Endothelial cell of umbilical vein (primary cell): ENCODE measurements at regions not wholly inside any gene's neighbourhood (a gene's known extent, or its start where the extent isn't known, plus 50 kb on each side); places are given as distances from the start of the nearest gene placed in this dataset.

Experiments used
- BruUV-seq: library from RNA; stranded (reverse); fragments of 400-500 nt; replicated peaks from 2 replicates; lab custom pipeline; 2021; lab: Mats Ljungman, UMichigan
- CTCF ChIA-PET: fragments of 300-600, 350-600 bp; sonication (Branson Sonifier 250); formaldehyde crosslinking; loops from one replicate; lab custom pipeline; 2021; ENCODE audit warnings: antibody characterized with exemption, inconsistent platforms; lab: Charles Lee
- POLR2A ChIA-PET: fragments of 300-600, 350-600 bp; sonication (Branson Sonifier 250); formaldehyde crosslinking; loops from one replicate; lab custom pipeline; 2021; ENCODE audit warnings: antibody characterized with exemption, inconsistent platforms; lab: Charles Lee
- DNase-seq: peaks from one replicate; pipeline ENCODE4 v3.0.0-alpha.2; 2011; ENCODE audit warnings: low read depth, low spot score
- FAIRE-seq: peaks from 2 replicates; lab custom pipeline; 2011; peaks lifted over from hg19 to GRCh38; lab: Jason Lieb, UNC
- H2AFZ ChIP-seq: 2 replicates; pipeline ENCODE4 v1.6.0; 2012; ENCODE audit warnings: low read depth, low read length, control low read depth, inconsistent platforms
- H3K27ac ChIP-seq: 2 replicates; pipeline ENCODE4 v1.5.1; 2011; ENCODE audit warnings: low read depth, mild to moderate bottlenecking, control low read depth, low read length, moderate library complexity; ENCODE audit not compliant: insufficient read depth
- H3K27me3 ChIP-seq, 2 experiments: 2 replicates each; pipeline versions ENCODE4 v1.6.0 to v1.6.1; 2011; ENCODE audit warnings: low read length in 2 of 2, mixed read lengths in 1 of 2; ENCODE audit not compliant: control insufficient read depth in 2 of 2, insufficient read depth in 2 of 2
- H3K36me3 ChIP-seq, 2 experiments: 2 replicates in 1 of 2; 3 replicates in 1 of 2; pipeline ENCODE4 v1.5.1; 2011; ENCODE audit warnings: low read length in 2 of 2, mild to moderate bottlenecking in 1 of 2, moderate library complexity in 1 of 2; ENCODE audit not compliant: control insufficient read depth in 2 of 2, insufficient read depth in 2 of 2; ENCODE audit errors: extremely low read depth in 1 of 2
- H3K4me1 ChIP-seq: 3 replicates; pipeline ENCODE4 v1.5.1; 2011; ENCODE audit warnings: mild to moderate bottlenecking, low read length; ENCODE audit not compliant: control insufficient read depth, insufficient read depth; ENCODE audit errors: extremely low read depth
- H3K4me2 ChIP-seq: 2 replicates; pipeline ENCODE4 v1.6.1; 2011; ENCODE audit warnings: low read length, control low read depth, mixed read lengths; ENCODE audit not compliant: insufficient read depth
- H3K4me3 ChIP-seq, 3 experiments: fragments of 200-600 bp in 1 of 3; sonication (generic), shearing (Covaris generic) in 1 of 3; replicated peaks in 1 of 3; 2 replicates each; pipeline ENCODE4 v1.5.1; 2011 to 2016; ENCODE audit warnings: control low read depth in 3 of 3, low read length in 3 of 3, mild to moderate bottlenecking in 2 of 3, inconsistent platforms in 1 of 3, low read depth in 1 of 3, moderate library complexity in 1 of 3; ENCODE audit not compliant: insufficient read depth in 1 of 3
- H3K79me2 ChIP-seq: 2 replicates; pipeline ENCODE4 v1.6.0; 2012; ENCODE audit warnings: low read length, inconsistent platforms; ENCODE audit not compliant: control insufficient read depth, insufficient read depth
- H3K9ac ChIP-seq: replicated peaks from 2 replicates; pipeline ENCODE3; 2011; ENCODE audit warnings: low read length, control low read depth; ENCODE audit not compliant: insufficient read depth; ENCODE audit errors: extremely low read depth
- H3K9me1 ChIP-seq: replicated peaks from 3 replicates; pipeline ENCODE4 v1.6.0; 2011; ENCODE audit warnings: mild to moderate bottlenecking, low read length; ENCODE audit not compliant: control insufficient read depth, insufficient read depth; ENCODE audit errors: extremely low read depth
- H3K9me3 ChIP-seq: replicated peaks from 2 replicates; pipeline ENCODE4 v1.5.1; 2012; ENCODE audit warnings: low read length, inconsistent platforms; ENCODE audit not compliant: control insufficient read depth, insufficient read depth
- H4K20me1 ChIP-seq: replicated peaks from 2 replicates; pipeline ENCODE3; 2011; ENCODE audit warnings: mild to moderate bottlenecking, low read length; ENCODE audit not compliant: control insufficient read depth, insufficient read depth; ENCODE audit errors: extremely low read depth
- CTCF ChIP-seq, 2 donors: IDR thresholded peaks; 1 replicate in 1 of 2; 2 replicates in 1 of 2; pipeline ENCODE4 v1.5.1; 2011; ENCODE audit warnings: low read length in 2 of 2, mild to moderate bottlenecking in 2 of 2, moderate library complexity in 2 of 2, control low read depth in 1 of 2, inconsistent platforms in 1 of 2, low read depth in 1 of 2; ENCODE audit not compliant: insufficient read depth in 1 of 2; ENCODE audit errors: extremely low read depth in 1 of 2
- EZH2 ChIP-seq: IDR thresholded peaks from 2 replicates; pipeline ENCODE4 v1.6.1; 2012; ENCODE audit warnings: borderline replicate concordance, low read depth, mild to moderate bottlenecking, moderate library complexity, low read length, inconsistent platforms; ENCODE audit not compliant: severe bottlenecking
- FOS ChIP-seq: IDR thresholded peaks from 2 replicates; pipeline ENCODE4 v1.6.1; 2011; ENCODE audit warnings: mild to moderate bottlenecking, low read length, moderate library complexity, borderline replicate concordance; ENCODE audit not compliant: insufficient read depth
- GATA2 ChIP-seq: IDR thresholded peaks from 2 replicates; pipeline ENCODE4 v1.7.0; 2011; ENCODE audit warnings: low read depth, mild to moderate bottlenecking, moderate library complexity, mixed read lengths, low read length; ENCODE audit not compliant: insufficient read length, insufficient read depth
- JUN ChIP-seq: IDR thresholded peaks from 2 replicates; pipeline ENCODE4 v1.6.1; 2011; ENCODE audit warnings: borderline replicate concordance, low read depth; ENCODE audit not compliant: insufficient read length, insufficient read depth
- MAX ChIP-seq: IDR thresholded peaks from 2 replicates; pipeline ENCODE4 v1.6.1; 2011; ENCODE audit not compliant: insufficient read depth, insufficient read length
- MYC ChIP-seq: IDR thresholded peaks from one replicate; pipeline ENCODE4 v1.6.1; 2011; ENCODE audit warnings: mild to moderate bottlenecking, low read depth, low read length
- POLR2A ChIP-seq: IDR thresholded peaks from 2 replicates; pipeline ENCODE4 v1.6.1; 2012; ENCODE audit warnings: low read depth, mild to moderate bottlenecking, control low read depth, low read length
- POLR2AphosphoS5 ChIP-seq: IDR thresholded peaks from 2 replicates; pipeline ENCODE4 v1.6.1; 2012; ENCODE audit warnings: low read depth, mild to moderate bottlenecking, control low read depth, low read length, moderate library complexity; ENCODE audit not compliant: insufficient read depth
- dilution Hi-C: fragments of 300-500 bp; cut with MboI; formaldehyde crosslinking; loops from one replicate; pipeline ENCODE4 v1.15.0; 2019; ENCODE audit warnings: low sequenced_read_pairs; ENCODE audit not compliant: extremely low pct_ligation_motif_present
- intact Hi-C: fragments of 100-400 bp; cut with micrococcal nuclease; formaldehyde crosslinking; loops from one replicate; pipeline ENCODE4 v1.10.0; 2022

GRCh38 chr22:49022816-49023160 is 804.9 kb downstream of the BRD1 start:
- no peaks in the 10 kb centered on the region for H3K36me3 ChIP-seq
- TF ChIP-seq GATA2 (no peak), CTCF (IDR thresholded peaks at IDR 0.05; ENCODE audit: extremely low read depth in 1 of 2, insufficient read depth in 1 of 2, low read depth in 1 of 2, low read length in 2 of 2) (no peak)
- no peak overlapping the region for H2AFZ ChIP-seq
- no peaks in the 10 kb centered on the region for H3K79me2 ChIP-seq
- H4K20me1 ChIP-seq, result no peaks in the 10 kb centered on the region
- POLR2A ChIA-PET, result no interaction called here
- H3K4me1 ChIP-seq, result no peaks in the 10 kb centered on the region
- H3K9me3 ChIP-seq, result peaks cover 5% of the 10 kb centered on the region
- H3K9me1 ChIP-seq, result no peaks in the 10 kb centered on the region
- no TSS peak for BruUV-seq
- no peak overlapping the region for H3K9ac ChIP-seq
- H3K27me3 ChIP-seq, result no peaks in the 10 kb centered on the region
- no peak overlapping the region for H3K4me2 ChIP-seq
- intact Hi-C loops (no loop called here), dilution Hi-C loops (no loop called here)
- DNase-seq (no peak), FAIRE-seq (no peak)
- CTCF ChIA-PET, result no interaction called here
- no peak overlapping the region for H3K4me3 ChIP-seq
- no peak overlapping the region for H3K27ac ChIP-seq

- BruUV-seq, result no TSS peak
- POLR2A ChIA-PET, result no interaction called here
- CTCF ChIA-PET, result no interaction called here
- H3K27ac ChIP-seq, result no peak overlapping the region
- H3K4me1 ChIP-seq, result no peaks in the 10 kb centered on the region
- H3K36me3 ChIP-seq, result no peaks in the 10 kb centered on the region
- no peaks in the 10 kb centered on the region for H3K79me2 ChIP-seq
- H2AFZ ChIP-seq, result no peak overlapping the region
- intact Hi-C loops (no loop called here), dilution Hi-C loops (no loop called here)
- no peak overlapping the region for H3K4me3 ChIP-seq
- H3K9me1 ChIP-seq, result no peaks in the 10 kb centered on the region
- FAIRE-seq (no peak), DNase-seq (no peak)
- H3K9me3 ChIP-seq, result peaks cover 5% of the 10 kb centered on the region
- H3K9ac ChIP-seq, result no peak overlapping the region
- H3K4me2 ChIP-seq, result no peak overlapping the region
- H3K27me3 ChIP-seq, result no peaks in the 10 kb centered on the region
- TF ChIP-seq MAX (no peak), CTCF (IDR thresholded peaks at IDR 0.05; ENCODE audit: extremely low read depth in 1 of 2, insufficient read depth in 1 of 2, low read depth in 1 of 2, low read length in 2 of 2) (no peak), FOS (no peak), JUN (no peak), MYC (no peak), EZH2 (no peak), GATA2 (no peak), POLR2A (no peak), POLR2AphosphoS5 (no peak)
- no peaks in the 10 kb centered on the region for H4K20me1 ChIP-seq
Measured at GRCh38 chr22:49021926-49022815, 805.5 kb downstream of the BRD1 start.
